IMR-90 (cell line): ENCODE measurements at regions not wholly inside any gene's neighbourhood (a gene's known extent, or its start where the extent isn't known, plus 50 kb on each side); places are given as distances from the start of the nearest gene placed in this dataset.

Experiments used
- ATAC-seq: fragments of 200-7000 bp; cut with Tn5 transposase; 2 replicates; pipeline ENCODE4 v1.9.1; 2020; ENCODE audit warnings: low read depth, mild to moderate bottlenecking, moderate library complexity
- BruUV-seq: library from RNA; stranded (reverse); fragments of 400-500 nt; replicated peaks from 2 replicates; lab custom pipeline; 2021; lab: Mats Ljungman, UMichigan
- CTCF ChIA-PET: fragments of 300-600 bp; formaldehyde crosslinking; extraction: SDS; loops from one replicate; lab custom pipeline; 2021; ENCODE audit warnings: antibody characterized with exemption; lab: Yijun Ruan, JAX
- POLR2A ChIA-PET: fragments of 300-600 bp; sonication (Branson Sonifier 250); formaldehyde crosslinking; loops from one replicate; lab custom pipeline; 2022; ENCODE audit warnings: antibody characterized with exemption; ENCODE audit not compliant: unreplicated experiment; lab: Charles Lee
- DNase-seq: peaks from one replicate; pipeline ENCODE4 v3.0.0; 2013
- H2AFZ ChIP-seq: replicated peaks from 2 replicates; pipeline ENCODE3; 2013; ENCODE audit warnings: low read length, mild to moderate bottlenecking; ENCODE audit not compliant: poor library complexity
- H2AK5ac ChIP-seq: 2 replicates; pipeline ENCODE4 v1.6.1; 2013; ENCODE audit warnings: low read depth, low read length, inconsistent platforms
- H2AK9ac ChIP-seq: replicated peaks from 2 replicates; pipeline ENCODE3; 2013; ENCODE audit warnings: mild to moderate bottlenecking, low read depth, low read length, moderate library complexity; ENCODE audit not compliant: poor library complexity
- H2BK120ac ChIP-seq: 2 replicates; pipeline ENCODE4 v1.6.1; 2013; ENCODE audit warnings: low read depth, low read length, inconsistent platforms
- H2BK15ac ChIP-seq: 3 replicates; pipeline ENCODE4 v1.6.1; 2013; ENCODE audit warnings: low read depth, low read length, inconsistent platforms
- H2BK20ac ChIP-seq: 2 replicates; pipeline ENCODE4 v1.6.1; 2013; ENCODE audit warnings: low read depth, mild to moderate bottlenecking, inconsistent platforms, low read length, moderate library complexity
- H2BK5ac ChIP-seq: 2 replicates; pipeline ENCODE4 v1.6.1; 2013; ENCODE audit warnings: mild to moderate bottlenecking, low read depth, low read length, inconsistent platforms; ENCODE audit not compliant: poor library complexity, severe bottlenecking
- H3K14ac ChIP-seq: replicated peaks from 2 replicates; pipeline ENCODE4 v1.6.1; 2013; ENCODE audit warnings: low read depth, low read length, inconsistent platforms
- H3K18ac ChIP-seq: 2 replicates; pipeline ENCODE4 v1.6.1; 2013; ENCODE audit warnings: low read depth, low read length, control low read depth
- H3K23ac ChIP-seq: 2 replicates; pipeline ENCODE4 v1.6.1; 2013; ENCODE audit warnings: low read depth, low read length, inconsistent platforms
- H3K27ac ChIP-seq: 2 replicates; pipeline ENCODE4 v1.5.1; 2013; ENCODE audit warnings: mild to moderate bottlenecking, control low read depth, low read length; ENCODE audit not compliant: insufficient read depth
- H3K27me3 ChIP-seq: 2 replicates; pipeline ENCODE4 v1.6.1; 2013; ENCODE audit warnings: low read length; ENCODE audit not compliant: control insufficient read depth, insufficient read depth
- H3K36me3 ChIP-seq: 2 replicates; pipeline ENCODE4 v1.6.1; 2013; ENCODE audit warnings: low read length, mixed read lengths; ENCODE audit not compliant: control insufficient read depth, insufficient read depth
- H3K4ac ChIP-seq: 2 replicates; pipeline ENCODE4 v1.6.1; 2013; ENCODE audit warnings: low read depth, low read length, inconsistent platforms
- H3K4me1 ChIP-seq: 2 replicates; pipeline ENCODE4 v1.6.1; 2013; ENCODE audit warnings: low read length, mixed read lengths; ENCODE audit not compliant: control insufficient read depth, insufficient read depth
- H3K4me2 ChIP-seq: 2 replicates; pipeline ENCODE4 v1.6.1; 2013; ENCODE audit warnings: low read depth, mild to moderate bottlenecking, control low read depth, low read length, moderate library complexity
- H3K4me3 ChIP-seq: 2 replicates; pipeline ENCODE4 v1.5.1; 2013; ENCODE audit warnings: low read depth, mild to moderate bottlenecking, control low read depth, low read length, moderate library complexity; ENCODE audit not compliant: insufficient read depth
- H3K56ac ChIP-seq: 2 replicates; pipeline ENCODE4 v1.6.1; 2013; ENCODE audit warnings: low read length, inconsistent platforms; ENCODE audit not compliant: insufficient read depth; ENCODE audit errors: extremely low read depth
- H3K79me1 ChIP-seq, 2 experiments: 2 replicates each; pipeline ENCODE4 v1.6.1; 2013; ENCODE audit warnings: low read length in 2 of 2, inconsistent platforms in 1 of 2, low read depth in 1 of 2
- H3K9ac ChIP-seq: 2 replicates; pipeline ENCODE4 v1.6.1; 2013; ENCODE audit warnings: low read depth, low read length, control low read depth
- H3K9me1 ChIP-seq: 2 replicates; pipeline ENCODE4 v1.6.1; 2013; ENCODE audit warnings: low read length, inconsistent platforms; ENCODE audit not compliant: insufficient read depth
- H3K9me3 ChIP-seq: 2 replicates; pipeline ENCODE4 v1.6.1; 2013; ENCODE audit warnings: low read length; ENCODE audit not compliant: control insufficient read depth, insufficient read depth
- H4K20me1 ChIP-seq: 2 replicates; pipeline ENCODE4 v1.6.1; 2013; ENCODE audit warnings: low read length, inconsistent platforms; ENCODE audit not compliant: insufficient read depth
- H4K5ac ChIP-seq: 2 replicates; pipeline ENCODE4 v1.6.1; 2013; ENCODE audit warnings: mild to moderate bottlenecking, low read depth, low read length, control low read depth
- H4K8ac ChIP-seq, 2 experiments: 2 replicates each; pipeline ENCODE4 v1.6.1; 2013; ENCODE audit warnings: low read depth in 2 of 2, low read length in 2 of 2, control low read depth in 1 of 2, inconsistent platforms in 1 of 2
- H4K91ac ChIP-seq: 2 replicates; pipeline ENCODE4 v1.6.1; 2013; ENCODE audit warnings: low read depth, low read length, inconsistent platforms; ENCODE audit not compliant: insufficient read depth
- BHLHE40 ChIP-seq: fragments of 150-350 bp; IDR thresholded peaks from 2 replicates; pipeline ENCODE4 v1.6.1; 2016; ENCODE audit warnings: mild to moderate bottlenecking, low read depth, low read length
- CEBPB ChIP-seq: IDR thresholded peaks from 2 replicates; pipeline ENCODE4 v1.6.1; 2012; ENCODE audit warnings: low read depth, low read length, improper control_type of control experiment
- CHD1 ChIP-seq: IDR thresholded peaks from 2 replicates; pipeline ENCODE4 v1.6.1; 2012; ENCODE audit warnings: low read depth, low read length, improper control_type of control experiment
- CTCF ChIP-seq: conservative IDR thresholded peaks from 2 replicates; pipeline ENCODE4 v1.5.1; 2012; ENCODE audit warnings: mild to moderate bottlenecking, low read depth, low read length, improper control_type of control experiment
- ELK1 ChIP-seq: fragments of 150-350 bp; IDR thresholded peaks from 2 replicates; pipeline ENCODE4 v1.6.1; 2016; ENCODE audit warnings: low read depth, mild to moderate bottlenecking, low read length, moderate library complexity, borderline replicate concordance
- FOS ChIP-seq: fragments of 150-350 bp; IDR thresholded peaks from 2 replicates; pipeline ENCODE4 v1.6.1; 2016; ENCODE audit warnings: low read depth, low read length
- MAFK ChIP-seq: IDR thresholded peaks from 2 replicates; pipeline ENCODE4 v1.6.1; 2012; ENCODE audit warnings: low read depth, low read length, improper control_type of control experiment
- MAZ ChIP-seq: IDR thresholded peaks from 2 replicates; pipeline ENCODE4 v1.6.1; 2012; ENCODE audit warnings: low read depth, mild to moderate bottlenecking, low read length, improper control_type of control experiment, moderate library complexity, borderline replicate concordance
- MXI1 ChIP-seq: IDR thresholded peaks from 2 replicates; pipeline ENCODE4 v1.6.1; 2012; ENCODE audit warnings: low read depth, mild to moderate bottlenecking, low read length, moderate library complexity, borderline replicate concordance
- NFE2L2 ChIP-seq: fragments of 150-350 bp; IDR thresholded peaks from 2 replicates; pipeline ENCODE4 v1.6.1; 2016; ENCODE audit warnings: low read depth, mild to moderate bottlenecking, low read length
- POLR2A ChIP-seq: IDR thresholded peaks from 2 replicates; pipeline ENCODE4 v1.6.1; 2012; ENCODE audit warnings: mild to moderate bottlenecking, low read depth, low read length
- RAD21 ChIP-seq: IDR thresholded peaks from 2 replicates; pipeline ENCODE4 v1.6.1; 2012; ENCODE audit warnings: low read length, improper control_type of control experiment
- RCOR1 ChIP-seq: IDR thresholded peaks from 2 replicates; pipeline ENCODE4 v1.6.1; 2012; ENCODE audit warnings: mild to moderate bottlenecking, low read length, improper control_type of control experiment; ENCODE audit not compliant: insufficient replicate concordance
- RFX5 ChIP-seq: IDR thresholded peaks from 2 replicates; pipeline ENCODE4 v1.8.0; 2012; ENCODE audit warnings: low read depth, mild to moderate bottlenecking, low read length, moderate library complexity
- SMC3 ChIP-seq: fragments of 150-350 bp; IDR thresholded peaks from 2 replicates; pipeline ENCODE4 v1.6.1; 2016; ENCODE audit warnings: low read depth, mild to moderate bottlenecking, antibody characterized with exemption, low read length, moderate library complexity
- USF2 ChIP-seq: fragments of 150-350 bp; IDR thresholded peaks from 2 replicates; pipeline ENCODE4 v1.6.1; 2017; ENCODE audit warnings: mild to moderate bottlenecking, antibody characterized with exemption, low read length, low read depth
- WGBS, 2 experiments: methylation state at CpG; one replicate each; pipeline versions ENCODE4 v1.1.5 to v1.1.7; 2013; ENCODE audit warnings: missing lambda C conversion rate in 2 of 2; ENCODE audit not compliant: insufficient read length in 1 of 2; ENCODE audit errors: extremely low coverage in 2 of 2; 5-methylcytosine and 5-hydroxymethylcytosine counted together
- dilution Hi-C: fragments of 300-500 bp; cut with HindIII; formaldehyde crosslinking; loops from one replicate; pipeline ENCODE4 v1.14.3; 2018; ENCODE audit warnings: low sequenced_read_pairs; ENCODE audit not compliant: unreplicated experiment
- in situ Hi-C: fragments of 300-500 bp; cut with MboI; formaldehyde crosslinking; loops from 3 replicates; pipeline ENCODE4 v1.14.3; 2019; ENCODE audit warnings: low sequenced_read_pairs, inconsistent platforms, mixed read lengths
- intact Hi-C: fragments of 100-400 bp; cut with micrococcal nuclease; formaldehyde crosslinking; loops from 2 replicates; pipeline ENCODE4 v1.10.0; 2022

- Histone ChIP-seq H3K9me3 (no peaks in the 10 kb centered on the region), H3K14ac (no peak overlapping the region), H3K9ac (no peak overlapping the region), H2BK20ac (no peak overlapping the region), H2BK120ac (no peak overlapping the region), H4K20me1 (no peaks in the 10 kb centered on the region), H2AFZ (no peak overlapping the region), H3K4me2 (no peak overlapping the region), H2BK5ac (no peak overlapping the region), H3K27me3 (peaks cover 12% of the 10 kb centered on the region), H2BK15ac (no peak overlapping the region), H3K4me3 (no peak overlapping the region), H4K5ac (no peak overlapping the region), H3K9me1 (no peaks in the 10 kb centered on the region), H3K36me3 (no peaks in the 10 kb centered on the region), H3K23ac (no peak overlapping the region), H3K56ac (no peak overlapping the region), H3K4me1 (no peaks in the 10 kb centered on the region), H3K18ac (no peak overlapping the region), H4K91ac (no peak overlapping the region), H3K79me1 (no peaks in the 10 kb centered on the region), H2AK5ac (no peak overlapping the region), H3K4ac (no peak overlapping the region), H4K8ac (no peak overlapping the region), H2AK9ac (no peak overlapping the region), H3K27ac (no peak overlapping the region)
- ChIA-PET POLR2A (no interaction called here), CTCF (no interaction called here)
- BruUV-seq = no TSS peak
- intact Hi-C loops = no loop called here
- WGBS, 2 experiments = no CpG with 5 or more reads among the region's 3 CpGs
- no peak for DNase-seq
- dilution Hi-C loops = no loop called here
- in situ Hi-C loops = no loop called here
- no peak for TF ChIP-seq CHD1
- TF ChIP-seq CTCF = no peak
- TF ChIP-seq CEBPB = no peak
- TF ChIP-seq MAZ = no peak
- TF ChIP-seq FOS = no peak
- TF ChIP-seq MXI1 = no peak
- TF ChIP-seq ELK1 = no peak
- TF ChIP-seq MAFK = no peak
- no peak for TF ChIP-seq SMC3
- no peak for TF ChIP-seq POLR2A
- no peak for TF ChIP-seq RAD21
- TF ChIP-seq RCOR1 = no peak
- no peak for TF ChIP-seq USF2
- no peak for TF ChIP-seq RFX5
- TF ChIP-seq BHLHE40 = no peak
- TF ChIP-seq NFE2L2 = no peak
- ATAC-seq = no peak
Observed at GRCh38 chr2:47660168-47660567, 89.4 kb upstream of the KCNK12 start.
